HepG2 (cell line): ENCODE measurements at regions not wholly inside any gene's neighbourhood (a gene's known extent, or its start where the extent isn't known, plus 50 kb on each side); places are given as distances from the start of the nearest gene placed in this dataset.

Source experiments
- ATAC-seq: fragments of 200-7000 bp; cut with Tn5 transposase; 3 replicates; pipeline ENCODE4 v1.9.1; 2020; ENCODE audit warnings: mild to moderate bottlenecking, moderate library complexity
- BruUV-seq: library from RNA; stranded (reverse); fragments of 400-500 nt; replicated peaks from 2 replicates; lab custom pipeline; 2021; lab: Mats Ljungman, UMichigan
- CTCF ChIA-PET: fragments of 300-600 bp; formaldehyde crosslinking; extraction: SDS; loops from one replicate; lab custom pipeline; 2021; ENCODE audit warnings: low total read pairs, inconsistent platforms, low intra/inter-chr PET ratio; lab: Yijun Ruan, JAX
- POLR2A ChIA-PET: fragments of 350-600 bp; sonication (Branson Sonifier 250); formaldehyde crosslinking; loops from one replicate; lab custom pipeline; 2020; ENCODE audit warnings: antibody characterized with exemption, inconsistent platforms; lab: Yijun Ruan, JAX
- DNase-seq: peaks from one replicate; pipeline ENCODE4 v3.0.0-alpha.2; 2015; ENCODE audit warnings: low spot score
- FAIRE-seq: peaks from 3 replicates; lab custom pipeline; 2011; peaks lifted over from hg19 to GRCh38; lab: Jason Lieb, UNC
- H2AFZ ChIP-seq: one replicate; pipeline ENCODE4 v1.6.1; 2011; ENCODE audit warnings: low read length, inconsistent platforms
- H3K27ac ChIP-seq: fragments of 300-600 bp; 3 replicates; pipeline ENCODE4 v1.8.0; 2011; ENCODE audit warnings: mixed run types, mild to moderate bottlenecking, mixed read lengths, low read length, inconsistent platforms; ENCODE audit not compliant: insufficient read depth; ENCODE audit errors: extremely low read length
- H3K27me3 ChIP-seq, 2 experiments: fragments of 200-600 bp in 1 of 2; 2 replicates in 1 of 2; 3 replicates in 1 of 2; pipeline versions ENCODE4 v1.6.0 to v1.8.0; 2011; ENCODE audit warnings: low read length in 2 of 2, mild to moderate bottlenecking in 2 of 2, moderate library complexity in 2 of 2, inconsistent platforms in 1 of 2; ENCODE audit not compliant: insufficient read depth in 2 of 2, control insufficient read depth in 1 of 2
- H3K36me3 ChIP-seq, 2 experiments: fragments of 200-600 bp in 1 of 2; replicated peaks in 1 of 2; 2 replicates in 1 of 2; 3 replicates in 1 of 2; pipeline versions ENCODE4 v1.5.1 to v1.8.0; 2011; ENCODE audit warnings: low read length in 2 of 2, inconsistent platforms in 1 of 2; ENCODE audit not compliant: insufficient read depth in 2 of 2, control insufficient read depth in 1 of 2
- H3K4me1 ChIP-seq: 2 replicates; pipeline ENCODE4 v1.5.1; 2012; ENCODE audit warnings: low read length, inconsistent platforms; ENCODE audit not compliant: insufficient read depth
- H3K4me2 ChIP-seq: 2 replicates; pipeline ENCODE4 v1.6.0; 2011; ENCODE audit warnings: low read depth, low read length, inconsistent platforms
- H3K4me3 ChIP-seq, 3 experiments: fragments of 200-600 bp in 1 of 3; sonication (generic), shearing (Covaris generic) in 1 of 3; replicated peaks in 1 of 3; 2 replicates each; pipeline ENCODE4 v1.5.1; 2011 to 2016; ENCODE audit warnings: low read length in 3 of 3, inconsistent platforms in 2 of 3, low read depth in 2 of 3, mild to moderate bottlenecking in 2 of 3, control low read depth in 1 of 3, mixed read lengths in 1 of 3; ENCODE audit not compliant: insufficient read depth in 1 of 3
- H3K79me2 ChIP-seq: one replicate; pipeline ENCODE4 v1.6.1; 2011; ENCODE audit warnings: low read length, inconsistent platforms; ENCODE audit not compliant: insufficient read depth
- H3K9ac ChIP-seq: 2 replicates; pipeline ENCODE4 v1.6.0; 2011; ENCODE audit warnings: mild to moderate bottlenecking, low read depth, low read length, inconsistent platforms; ENCODE audit not compliant: insufficient read depth
- H3K9me3 ChIP-seq: 2 replicates; pipeline ENCODE4 v1.5.1; 2012; ENCODE audit warnings: mild to moderate bottlenecking, low read length
- H4K20me1 ChIP-seq: 2 replicates; pipeline ENCODE4 v1.6.0; 2011; ENCODE audit warnings: inconsistent platforms, mild to moderate bottlenecking, low read length, moderate library complexity; ENCODE audit not compliant: insufficient read depth
- BRD4 ChIP-seq: sonication (generic); formaldehyde crosslinking; IDR thresholded peaks from 2 replicates; pipeline ENCODE4 v1.4.0; 2020; ENCODE audit warnings: missing genetic modification reagents
- CSRNP2 ChIP-seq: sonication (generic); formaldehyde crosslinking; conservative IDR thresholded peaks from 2 replicates; pipeline ENCODE4 v1.8.0; 2022; ENCODE audit warnings: low read depth, missing genetic modification reagents
- HIVEP1 ChIP-seq: sonication (generic); formaldehyde crosslinking; IDR thresholded peaks from 2 replicates; pipeline ENCODE4 v1.4.0; 2020; ENCODE audit warnings: mild to moderate bottlenecking, missing genetic modification reagents
- IKZF1 ChIP-seq: fragments of 450-650 bp; IDR thresholded peaks from 2 replicates; pipeline ENCODE4 v1.7.1; 2016
- KDM5B ChIP-seq: sonication (generic); formaldehyde crosslinking; IDR thresholded peaks from 2 replicates; pipeline ENCODE4 v1.4.0; 2020; ENCODE audit warnings: missing genetic modification reagents, mild to moderate bottlenecking, borderline replicate concordance
- KLF15 ChIP-seq: sonication (generic); formaldehyde crosslinking; IDR thresholded peaks from 2 replicates; pipeline ENCODE4 v1.8.1; 2023; ENCODE audit warnings: borderline replicate concordance, mild to moderate bottlenecking, inconsistent platforms, missing genetic modification reagents, mixed read lengths
- KMT2A ChIP-seq: sonication (generic); formaldehyde crosslinking; IDR thresholded peaks from 2 replicates; pipeline ENCODE4 v1.4.0; 2020; ENCODE audit warnings: missing genetic modification reagents
- MBD4 ChIP-seq: IDR thresholded peaks from 2 replicates; pipeline ENCODE4 v1.6.1; 2012; ENCODE audit warnings: low read length, inconsistent platforms, borderline replicate concordance
- MLXIP ChIP-seq: sonication (generic); formaldehyde crosslinking; IDR thresholded peaks from 2 replicates; pipeline ENCODE4 v1.9.0; 2021; ENCODE audit warnings: missing genetic modification reagents, borderline replicate concordance
- PBX2 ChIP-seq: IDR thresholded peaks from 2 replicates; pipeline ENCODE4 v1.6.1; 2016; ENCODE audit warnings: control low read depth
- POGZ ChIP-seq: sonication (generic); formaldehyde crosslinking; IDR thresholded peaks from 2 replicates; pipeline ENCODE4 v1.4.0; 2020; ENCODE audit warnings: mild to moderate bottlenecking, missing genetic modification reagents
- TAF15 ChIP-seq: fragments of 200-400 bp; formaldehyde crosslinking; IDR thresholded peaks from one replicate; pipeline ENCODE4 v1.6.1; 2018; ENCODE audit warnings: mild to moderate bottlenecking, low read depth, low read length; ENCODE audit not compliant: poor library complexity, severe bottlenecking
- YEATS2 ChIP-seq: sonication (generic); formaldehyde crosslinking; IDR thresholded peaks from 2 replicates; pipeline ENCODE4 v1.4.0; 2020; ENCODE audit warnings: missing genetic modification reagents, borderline replicate concordance
- ZBTB1 ChIP-seq: sonication (generic); formaldehyde crosslinking; IDR thresholded peaks from 2 replicates; pipeline ENCODE4 v1.4.0; 2020; ENCODE audit warnings: missing genetic modification reagents, borderline replicate concordance
- ZNF235 ChIP-seq: sonication (generic); formaldehyde crosslinking; IDR thresholded peaks from 2 replicates; pipeline ENCODE4 v1.8.1; 2023; ENCODE audit warnings: mild to moderate bottlenecking, missing genetic modification reagents, borderline replicate concordance
- ZNF329 ChIP-seq: sonication (generic); formaldehyde crosslinking; IDR thresholded peaks from 2 replicates; pipeline ENCODE4 v1.9.0; 2021; ENCODE audit warnings: low read depth, mild to moderate bottlenecking, missing genetic modification reagents
- ZNF367 ChIP-seq: sonication (generic); formaldehyde crosslinking; IDR thresholded peaks from 2 replicates; pipeline ENCODE4 v1.4.0; 2020; ENCODE audit warnings: missing genetic modification reagents, borderline replicate concordance
- ZNF530 ChIP-seq: sonication (generic); formaldehyde crosslinking; IDR thresholded peaks from 2 replicates; pipeline ENCODE4 v1.5.0; 2020; ENCODE audit warnings: low read depth, mild to moderate bottlenecking, missing genetic modification reagents
- ZNF678 ChIP-seq: sonication (generic); formaldehyde crosslinking; IDR thresholded peaks from 2 replicates; pipeline ENCODE4 v1.4.0; 2020; ENCODE audit warnings: mild to moderate bottlenecking, missing genetic modification reagents
- ZNF839 ChIP-seq: sonication (generic); formaldehyde crosslinking; IDR thresholded peaks from 2 replicates; pipeline ENCODE4 v1.4.0; 2020; ENCODE audit warnings: missing genetic modification reagents, mild to moderate bottlenecking, borderline replicate concordance
- ZSCAN31 ChIP-seq: sonication (generic); formaldehyde crosslinking; IDR thresholded peaks from 2 replicates; pipeline ENCODE4 v1.5.0; 2020; ENCODE audit warnings: low read depth, mild to moderate bottlenecking, missing genetic modification reagents
- WGBS: methylation state at CpG from one replicate; pipeline ENCODE4 v1.1.6; 2017; ENCODE audit warnings: low lambda C conversion rate; 5-methylcytosine and 5-hydroxymethylcytosine counted together
- in situ Hi-C: cut with HindIII; loops from 2 replicates; pipeline ENCODE4 v1.10.0; 2017; ENCODE audit warnings: low pct_unique_long_range_greater_than_20kb; ENCODE audit not compliant: extremely low pct_ligation_motif_present
- intact Hi-C: fragments of 100-400 bp; cut with micrococcal nuclease; formaldehyde crosslinking; loops from one replicate; pipeline ENCODE4 v1.10.0; 2022; ENCODE audit not compliant: unreplicated experiment

GRCh38 chr2:142778289-142778688, 99.2 kb upstream of the KYNU start (continued):
- TF ChIP-seq POGZ (CRISPR knock-in tag): no peak
- TF ChIP-seq ZSCAN31 (CRISPR knock-in tag): no peak
- TF ChIP-seq ZNF367: no peak
- TF ChIP-seq IKZF1: no peak
- no peak for TF ChIP-seq ZBTB1
- TF ChIP-seq PBX2 (CRISPR knock-in tag): no peak
- TF ChIP-seq MBD4: no peak

- Histone ChIP-seq H4K20me1 (no peaks in the 10 kb centered on the region), H3K9me3 (no peaks in the 10 kb centered on the region), H3K4me2 (no peak overlapping the region), H3K4me1 (no peaks in the 10 kb centered on the region), H3K9ac (no peak overlapping the region), H3K79me2 (no peaks in the 10 kb centered on the region), H3K27me3 (no peaks in the 10 kb centered on the region), H3K4me3 (no peak overlapping the region), H2AFZ (no peak overlapping the region), H3K36me3 (no peaks in the 10 kb centered on the region), H3K27ac (no peak overlapping the region)
- in situ Hi-C loops: no loop called here
- intact Hi-C loops: no loop called here
- FAIRE-seq (no peak), ATAC-seq (no peak), DNase-seq (no peak)
- ChIA-PET POLR2A (no interaction called here), CTCF (no interaction called here)
- no TSS peak for BruUV-seq
- WGBS: 49% methylated on average over 2 of the region's 2 CpGs
- no peak for TF ChIP-seq KLF15 (CRISPR knock-in tag)
- no peak for TF ChIP-seq KDM5B
- no peak for TF ChIP-seq YEATS2 (CRISPR knock-in tag)
- TF ChIP-seq TAF15: no peak
- TF ChIP-seq ZNF839 (CRISPR knock-in tag): no peak
- TF ChIP-seq ZNF235 (CRISPR knock-in tag): no peak
- no peak for TF ChIP-seq BRD4 (CRISPR knock-in tag)
- no peak for TF ChIP-seq KMT2A (CRISPR knock-in tag)
- TF ChIP-seq ZNF530 (CRISPR knock-in tag): no peak
- no peak for TF ChIP-seq ZNF329 (CRISPR knock-in tag)
- TF ChIP-seq MLXIP (CRISPR knock-in tag): no peak
- no peak for TF ChIP-seq HIVEP1
- TF ChIP-seq CSRNP2 (CRISPR knock-in tag): no peak
- no peak for TF ChIP-seq ZNF678 (CRISPR knock-in tag)
Measured at GRCh38 chr2:142777742-142778141, 99.7 kb upstream of the KYNU start.
